Mammary epithelial cell (primary cell): ENCODE measurements at regions not wholly inside any gene's neighbourhood (a gene's known extent, or its start where the extent isn't known, plus 50 kb on each side); places are given as distances from the start of the nearest gene placed in this dataset.

Experiments used
- EZH2 ChIP-seq: IDR thresholded peaks from 2 replicates; pipeline ENCODE4 v1.6.1; 2012; ENCODE audit warnings: low read length, inconsistent platforms, borderline replicate concordance
- TF ChIP-seq, protein P1 (sequence below), 2 donors: IDR thresholded peaks in 1 of 2; conservative IDR thresholded peaks in 1 of 2; 2 replicates each; pipeline ENCODE4 v1.5.1; 2011 to 2012; ENCODE audit warnings: inconsistent platforms in 2 of 2, low read length in 2 of 2, mild to moderate bottlenecking in 2 of 2, control low read depth in 1 of 2, low read depth in 1 of 2; ENCODE audit not compliant: insufficient read depth in 1 of 2; ENCODE audit errors: extremely low read depth in 1 of 2

DNA sequence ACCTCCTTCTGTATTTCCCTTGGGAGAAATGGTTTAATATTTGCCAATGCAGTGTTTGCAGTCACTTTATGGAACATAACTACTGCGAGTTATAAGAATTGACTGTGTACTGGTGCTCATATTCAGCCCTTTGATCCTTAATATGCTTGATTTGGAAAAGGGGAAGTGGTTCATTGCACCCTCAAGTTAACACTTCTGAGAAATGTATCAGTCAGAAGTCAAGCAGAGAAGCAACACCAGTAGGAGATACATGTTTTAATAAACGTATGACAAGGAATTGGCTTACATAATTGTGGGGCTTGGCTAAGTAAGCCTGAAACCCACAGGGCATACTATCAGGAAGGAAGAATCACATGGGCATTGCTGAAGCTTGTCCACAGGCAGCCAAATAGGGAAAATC lies 131.0 kb upstream of the SPRY4 start:
- TF ChIP-seq, protein P1, sequence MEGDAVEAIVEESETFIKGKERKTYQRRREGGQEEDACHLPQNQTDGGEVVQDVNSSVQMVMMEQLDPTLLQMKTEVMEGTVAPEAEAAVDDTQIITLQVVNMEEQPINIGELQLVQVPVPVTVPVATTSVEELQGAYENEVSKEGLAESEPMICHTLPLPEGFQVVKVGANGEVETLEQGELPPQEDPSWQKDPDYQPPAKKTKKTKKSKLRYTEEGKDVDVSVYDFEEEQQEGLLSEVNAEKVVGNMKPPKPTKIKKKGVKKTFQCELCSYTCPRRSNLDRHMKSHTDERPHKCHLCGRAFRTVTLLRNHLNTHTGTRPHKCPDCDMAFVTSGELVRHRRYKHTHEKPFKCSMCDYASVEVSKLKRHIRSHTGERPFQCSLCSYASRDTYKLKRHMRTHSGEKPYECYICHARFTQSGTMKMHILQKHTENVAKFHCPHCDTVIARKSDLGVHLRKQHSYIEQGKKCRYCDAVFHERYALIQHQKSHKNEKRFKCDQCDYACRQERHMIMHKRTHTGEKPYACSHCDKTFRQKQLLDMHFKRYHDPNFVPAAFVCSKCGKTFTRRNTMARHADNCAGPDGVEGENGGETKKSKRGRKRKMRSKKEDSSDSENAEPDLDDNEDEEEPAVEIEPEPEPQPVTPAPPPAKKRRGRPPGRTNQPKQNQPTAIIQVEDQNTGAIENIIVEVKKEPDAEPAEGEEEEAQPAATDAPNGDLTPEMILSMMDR (conservative IDR thresholded peaks at IDR 0.05 in 1 of 2, IDR thresholded peaks at IDR 0.05 in 1 of 2; ENCODE audit: extremely low read depth in 1 of 2, insufficient read depth in 1 of 2, low read depth in 1 of 2, low read length in 2 of 2): no peak
- no peak for TF ChIP-seq EZH2
